SU-DHL-6 (cell line): ENCODE measurements at regions not wholly inside any gene's neighbourhood (a gene's known extent, or its start where the extent isn't known, plus 50 kb on each side); places are given as distances from the start of the nearest gene placed in this dataset.

Experiments used
- EZH2phosphoT487 ChIP-seq: fragments of 200-600 bp; sonication (generic), shearing (Covaris generic); conservative IDR thresholded peaks from 2 replicates; pipeline ENCODE4 v1.6.1; 2018; ENCODE audit warnings: mild to moderate bottlenecking, antibody characterized with exemption, low read length, moderate library complexity, mixed read lengths
- TF ChIP-seq, protein P1 (sequence below): fragments of 200-600 bp; sonication (generic); IDR thresholded peaks from one replicate; pipeline ENCODE4 v1.5.1; 2017; ENCODE audit warnings: antibody characterized with exemption, mild to moderate bottlenecking, low read length, moderate library complexity; ENCODE audit not compliant: insufficient read depth, poor library complexity, severe bottlenecking

DNA sequence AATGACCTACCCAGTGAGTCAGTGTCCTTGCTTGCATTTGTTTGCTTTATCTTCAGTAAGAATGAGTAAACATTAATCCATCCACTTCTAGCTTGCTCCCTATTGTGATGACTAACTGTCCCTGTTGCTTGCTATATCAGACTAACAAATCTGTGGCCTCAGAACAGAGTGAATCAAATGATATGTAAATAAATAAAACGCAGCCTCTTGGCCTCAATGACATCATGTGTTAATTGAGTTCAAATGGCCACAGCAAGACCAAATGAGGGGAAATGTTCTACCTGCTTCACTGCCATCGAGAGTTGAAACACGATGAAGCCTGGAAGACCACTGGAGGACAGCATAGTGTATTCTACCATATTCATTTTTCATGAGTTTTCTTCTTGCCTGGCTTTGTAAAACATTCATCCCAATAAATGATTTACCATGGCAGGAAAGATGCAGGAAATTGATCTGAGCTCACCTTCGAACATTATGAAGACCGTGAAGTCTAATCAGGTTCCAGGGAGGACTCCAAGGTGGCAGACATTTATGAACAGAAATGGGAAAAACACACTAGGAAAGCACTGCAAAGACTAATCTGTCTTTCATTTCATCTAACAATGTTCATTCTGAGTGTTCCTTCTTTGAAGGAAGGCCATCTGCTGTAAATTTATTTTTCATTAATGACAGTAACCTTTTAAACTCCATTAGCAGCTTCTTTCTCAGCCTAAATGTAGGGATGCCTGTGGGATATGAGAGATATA, 1144.5 kb downstream of the TUSC7 start:
- TF ChIP-seq, protein P1, sequence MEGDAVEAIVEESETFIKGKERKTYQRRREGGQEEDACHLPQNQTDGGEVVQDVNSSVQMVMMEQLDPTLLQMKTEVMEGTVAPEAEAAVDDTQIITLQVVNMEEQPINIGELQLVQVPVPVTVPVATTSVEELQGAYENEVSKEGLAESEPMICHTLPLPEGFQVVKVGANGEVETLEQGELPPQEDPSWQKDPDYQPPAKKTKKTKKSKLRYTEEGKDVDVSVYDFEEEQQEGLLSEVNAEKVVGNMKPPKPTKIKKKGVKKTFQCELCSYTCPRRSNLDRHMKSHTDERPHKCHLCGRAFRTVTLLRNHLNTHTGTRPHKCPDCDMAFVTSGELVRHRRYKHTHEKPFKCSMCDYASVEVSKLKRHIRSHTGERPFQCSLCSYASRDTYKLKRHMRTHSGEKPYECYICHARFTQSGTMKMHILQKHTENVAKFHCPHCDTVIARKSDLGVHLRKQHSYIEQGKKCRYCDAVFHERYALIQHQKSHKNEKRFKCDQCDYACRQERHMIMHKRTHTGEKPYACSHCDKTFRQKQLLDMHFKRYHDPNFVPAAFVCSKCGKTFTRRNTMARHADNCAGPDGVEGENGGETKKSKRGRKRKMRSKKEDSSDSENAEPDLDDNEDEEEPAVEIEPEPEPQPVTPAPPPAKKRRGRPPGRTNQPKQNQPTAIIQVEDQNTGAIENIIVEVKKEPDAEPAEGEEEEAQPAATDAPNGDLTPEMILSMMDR: no peak
- TF ChIP-seq EZH2phosphoT487: no peak
